Nephron (organoid): ENCODE measurements at regions not wholly inside any gene's neighbourhood (a gene's known extent, or its start where the extent isn't known, plus 50 kb on each side); places are given as distances from the start of the nearest gene placed in this dataset.

Experiments used
- H3K27ac Mint-ChIP-seq, 3 experiments: 2 replicates each; pipeline ENCODE4 v1.8.0; 2020; ENCODE audit warnings: mixed read lengths in 3 of 3, mild to moderate bottlenecking in 2 of 3, moderate library complexity in 1 of 3
- H3K27me3 Mint-ChIP-seq: 2 replicates; pipeline ENCODE4 v1.8.0; 2021; ENCODE audit warnings: low read depth, mild to moderate bottlenecking, moderate library complexity, mixed read lengths
- H3K36me3 Mint-ChIP-seq: 2 replicates; pipeline ENCODE4 v1.8.0; 2020; ENCODE audit warnings: low read depth, mixed read lengths
- H3K4me1 Mint-ChIP-seq: 2 replicates; pipeline ENCODE4 v1.8.0; 2020; ENCODE audit warnings: mixed read lengths
- H3K4me3 Mint-ChIP-seq, 3 experiments: 2 replicates each; pipeline ENCODE4 v1.8.0; 2020; ENCODE audit warnings: mild to moderate bottlenecking in 3 of 3, mixed read lengths in 3 of 3, moderate library complexity in 2 of 3
- H3K9me3 Mint-ChIP-seq: 2 replicates; pipeline ENCODE4 v1.8.0; 2020; ENCODE audit warnings: mixed read lengths
- CTCF ChIP-seq, 3 experiments: fragments of 200-600 bp; sonication (generic); IDR thresholded peaks; one replicate each; pipeline ENCODE4 v1.5.0; 2021; ENCODE audit warnings: antibody characterized with exemption in 3 of 3; ENCODE audit not compliant: unreplicated experiment in 3 of 3

GRCh38 chr3:66851894-66852613 lies 146.1 kb upstream of the KBTBD8 start:
- H3K4me3 Mint-ChIP-seq: peak overlapping the region in 1 of 3 experiments; percentile 19
- TF ChIP-seq CTCF (IDR thresholded peaks at IDR 0.05; ENCODE audit: unreplicated experiment in 3 of 3): no peak
- no peaks in the 10 kb centered on the region for H3K27me3 Mint-ChIP-seq
- H3K9me3 Mint-ChIP-seq: peaks cover 8% of the 10 kb centered on the region
- peaks cover 33% of the 10 kb centered on the region for H3K4me1 Mint-ChIP-seq
- no peaks in the 10 kb centered on the region for H3K36me3 Mint-ChIP-seq
- H3K27ac Mint-ChIP-seq: peak overlapping the region in 2 of 3 experiments; percentile 53 to 82

GRCh38 chr3:66854601-66855151 lies 143.4 kb upstream of the KBTBD8 start:
- Mint-ChIP-seq H3K27me3 (no peaks in the 10 kb centered on the region), H3K9me3 (peaks cover 5% of the 10 kb centered on the region), H3K27ac (no peak overlapping the region), H3K4me3 (no peak overlapping the region), H3K36me3 (no peaks in the 10 kb centered on the region), H3K4me1 (peaks cover 25% of the 10 kb centered on the region)
- TF ChIP-seq CTCF (IDR thresholded peaks at IDR 0.05; ENCODE audit: unreplicated experiment in 3 of 3): no peak

GRCh38 chr3:66856533-66856932 lies 141.6 kb upstream of the KBTBD8 start:
- Mint-ChIP-seq H3K27ac (no peak overlapping the region), H3K4me3 (no peak overlapping the region), H3K27me3 (no peaks in the 10 kb centered on the region), H3K36me3 (no peaks in the 10 kb centered on the region), H3K9me3 (peaks cover 4% of the 10 kb centered on the region), H3K4me1 (peaks cover 14% of the 10 kb centered on the region)
- TF ChIP-seq CTCF (IDR thresholded peaks at IDR 0.05; ENCODE audit: unreplicated experiment in 3 of 3): no peak

- Mint-ChIP-seq H3K27ac (no peak overlapping the region), H3K4me1 (peaks cover 8% of the 10 kb centered on the region), H3K4me3 (no peak overlapping the region), H3K36me3 (no peaks in the 10 kb centered on the region), H3K27me3 (no peaks in the 10 kb centered on the region), H3K9me3 (peaks cover 4% of the 10 kb centered on the region)
- no peak for TF ChIP-seq CTCF (IDR thresholded peaks at IDR 0.05; ENCODE audit: unreplicated experiment in 3 of 3)
Measured at GRCh38 chr3:66858656-66859381, 139.3 kb upstream of the KBTBD8 start.

- Mint-ChIP-seq H3K27ac (no peak overlapping the region), H3K36me3 (no peaks in the 10 kb centered on the region), H3K27me3 (no peaks in the 10 kb centered on the region), H3K4me3 (no peak overlapping the region), H3K9me3 (peaks cover 4% of the 10 kb centered on the region), H3K4me1 (peaks cover 5% of the 10 kb centered on the region)
- TF ChIP-seq CTCF (IDR thresholded peaks at IDR 0.05; ENCODE audit: unreplicated experiment in 3 of 3): no peak
Measured at GRCh38 chr3:66860771-66861170, 137.3 kb upstream of the KBTBD8 start.
